ENCODE measurements at regions not wholly inside any gene's neighbourhood (a gene's known extent, or its start where the extent isn't known, plus 50 kb on each side); places are given as distances from the start of the nearest gene placed in this dataset.

DNA sequence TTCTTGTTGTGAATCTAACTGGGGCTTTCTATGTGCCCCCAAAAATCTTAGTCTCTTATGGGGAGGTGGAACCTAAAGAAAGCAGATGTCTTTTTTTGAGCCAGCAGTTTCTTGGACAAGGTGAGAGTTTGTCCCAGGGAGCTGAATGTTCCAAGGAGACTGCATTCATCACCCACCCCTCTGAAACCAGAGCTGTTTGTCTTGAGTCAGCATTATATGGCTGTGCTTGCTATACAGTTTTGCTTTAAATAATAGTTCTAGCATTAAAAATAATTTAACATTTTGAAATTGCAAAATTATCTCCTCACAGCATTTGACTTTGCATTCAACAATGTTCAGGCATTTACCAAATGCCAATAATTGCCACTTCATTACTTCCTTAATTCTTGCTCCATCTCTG lies 813.3 kb downstream of the BCL11B start:
- DNase-seq, result no peak

- DNase-seq, result no peak
Measured at GRCh38 chr14:98462908-98463307, 809.1 kb downstream of the BCL11B start.

- DNase-seq, result no peak
Measured at GRCh38 chr14:98466807-98467206, 805.2 kb downstream of the BCL11B start.

GRCh38 chr14:98470663-98471062 lies 801.3 kb downstream of the BCL11B start:
- DNase-seq, result no peak

DNA sequence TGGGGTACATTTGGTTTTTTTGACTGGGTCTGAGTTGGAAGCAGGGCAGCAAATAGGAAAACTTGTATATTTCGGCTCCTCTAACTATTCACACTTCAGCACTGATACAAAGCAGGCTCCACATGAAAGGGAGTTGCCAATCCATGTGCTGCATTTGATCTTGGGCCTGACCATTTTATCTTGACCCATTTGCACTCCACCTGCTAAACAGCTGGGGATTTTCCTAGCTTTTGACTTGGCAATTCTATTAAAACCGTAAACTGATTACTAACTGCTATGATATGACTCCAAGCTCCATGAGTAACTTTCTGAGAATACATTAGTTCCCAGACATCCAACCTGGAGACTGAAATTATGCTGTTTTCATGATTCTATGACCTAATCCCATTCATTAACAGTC lies 797.1 kb downstream of the BCL11B start:
- no peak for DNase-seq

DNA sequence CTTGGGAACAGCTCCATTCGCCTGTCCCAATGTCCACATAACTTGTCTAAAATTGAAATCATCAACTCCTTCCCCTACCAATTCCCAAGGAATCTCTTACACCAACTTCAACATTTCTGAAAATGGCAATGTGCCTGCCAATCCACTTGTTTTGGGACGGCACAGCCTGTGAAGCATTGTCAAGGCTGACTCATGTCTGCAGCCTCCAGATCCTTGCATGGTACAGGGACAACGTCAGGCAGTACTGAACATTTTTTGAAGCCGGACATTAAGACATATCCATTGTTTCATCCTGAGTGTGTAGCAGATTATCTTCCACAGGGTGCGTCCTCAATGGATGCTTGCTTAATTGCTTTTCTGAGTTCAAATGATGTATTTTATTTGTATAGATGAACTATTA lies 794.1 kb downstream of the BCL11B start:
- DNase-seq, result no peak

GRCh38 chr14:98489115-98489514 lies 782.9 kb downstream of the BCL11B start:
- no peak for DNase-seq

- DNase-seq, result no peak
Measured at GRCh38 chr14:98494582-98494981, 777.4 kb downstream of the BCL11B start.

- DNase-seq, result no peak
Measured at GRCh38 chr14:98498019-98498885, 773.7 kb downstream of the BCL11B start.

DNA sequence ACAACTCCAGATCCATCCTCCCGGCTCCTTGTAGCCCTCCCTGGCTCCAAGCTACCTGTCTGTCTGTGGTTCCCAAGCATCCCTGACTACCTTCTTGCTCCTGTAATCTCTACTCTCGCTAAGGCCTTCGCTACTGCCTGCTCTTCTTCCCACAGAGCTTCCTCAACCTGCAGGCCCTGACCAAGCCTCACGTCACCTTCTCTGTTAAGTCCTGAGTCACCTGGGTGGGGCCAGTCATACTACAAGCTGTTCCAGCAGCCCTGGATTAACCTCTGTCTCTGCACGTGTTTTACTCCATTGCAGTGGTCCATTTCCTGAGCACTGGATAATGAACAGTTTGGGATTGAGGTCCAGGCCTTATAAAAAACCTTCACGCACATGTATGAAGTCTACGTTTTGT lies 770.7 kb downstream of the BCL11B start:
- no peak for DNase-seq

DNA sequence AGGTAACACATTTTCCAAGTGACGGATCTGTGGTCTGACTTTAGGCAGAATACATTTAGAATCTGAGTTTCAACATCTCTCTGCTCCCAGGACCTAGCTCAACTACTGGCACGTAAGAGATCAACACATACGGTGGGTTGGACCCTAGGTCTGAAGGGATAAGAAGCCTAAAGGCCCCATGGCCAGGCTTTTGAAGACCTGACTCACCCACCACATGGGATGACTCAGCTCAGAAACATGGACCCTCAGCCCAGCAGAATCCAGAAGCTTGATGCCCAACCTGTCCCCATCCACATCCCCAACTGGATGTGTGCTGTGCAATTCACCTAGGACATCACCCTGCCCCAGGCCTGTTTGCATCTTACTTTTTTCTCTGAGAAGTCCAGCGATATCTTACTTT lies 770.2 kb downstream of the BCL11B start:
- DNase-seq, result no peak

DNA sequence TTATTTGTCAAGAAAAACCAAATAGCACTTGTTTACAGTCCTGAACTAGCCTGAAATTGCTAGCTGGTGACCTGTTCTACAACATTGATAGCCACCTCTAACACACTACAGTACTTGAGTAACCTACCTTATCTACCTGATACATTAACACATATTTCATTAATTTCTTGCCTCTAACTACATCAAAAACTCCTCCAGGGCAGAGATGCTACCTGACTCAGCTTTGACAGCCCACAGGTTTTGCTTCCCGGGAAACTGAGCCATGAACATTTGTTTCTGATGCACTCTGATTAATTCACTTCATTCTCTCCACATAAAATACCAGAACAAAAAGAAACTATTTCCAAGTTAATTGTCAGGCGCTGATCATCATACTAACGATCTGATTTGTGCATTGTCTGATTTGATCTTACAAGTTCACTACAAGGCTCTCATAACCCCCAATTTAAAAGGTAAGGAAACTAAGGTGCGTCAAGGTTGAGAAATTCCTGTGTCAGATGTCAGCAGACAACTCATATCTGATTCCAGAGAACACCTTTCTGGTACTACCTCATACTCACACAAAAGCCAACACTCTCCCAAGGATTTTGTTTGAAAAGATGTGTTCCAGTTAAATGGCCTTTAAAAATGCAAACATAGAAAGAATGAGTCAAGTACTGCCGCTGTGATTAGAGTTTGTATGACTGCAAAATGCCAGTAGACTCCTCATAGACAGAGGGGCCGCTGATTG lies 768.7 kb downstream of the BCL11B start:
- DNase-seq, result no peak

- DNase-seq, result no peak
Measured at GRCh38 chr14:98507264-98507663, 764.7 kb downstream of the BCL11B start.

DNA sequence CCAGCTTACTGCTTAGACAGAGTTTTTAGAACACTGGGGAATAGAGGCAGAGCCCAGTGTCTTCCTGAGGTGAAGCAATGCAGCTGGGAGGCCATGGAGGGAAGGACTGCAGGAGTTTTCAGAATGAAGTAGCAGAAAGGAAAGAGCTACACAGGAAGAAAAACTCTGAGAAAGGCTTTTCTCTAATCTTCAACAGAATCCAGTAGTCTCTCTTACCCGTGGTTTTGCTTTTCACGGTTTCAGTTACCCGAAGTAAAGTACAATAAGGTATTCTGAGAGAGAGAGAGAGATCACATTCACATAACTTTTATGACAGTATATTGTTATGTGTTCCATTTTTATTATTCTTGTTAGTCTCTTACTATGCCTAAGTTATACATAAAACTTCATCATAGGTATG lies 761.6 kb downstream of the BCL11B start:
- no peak for DNase-seq

DNA sequence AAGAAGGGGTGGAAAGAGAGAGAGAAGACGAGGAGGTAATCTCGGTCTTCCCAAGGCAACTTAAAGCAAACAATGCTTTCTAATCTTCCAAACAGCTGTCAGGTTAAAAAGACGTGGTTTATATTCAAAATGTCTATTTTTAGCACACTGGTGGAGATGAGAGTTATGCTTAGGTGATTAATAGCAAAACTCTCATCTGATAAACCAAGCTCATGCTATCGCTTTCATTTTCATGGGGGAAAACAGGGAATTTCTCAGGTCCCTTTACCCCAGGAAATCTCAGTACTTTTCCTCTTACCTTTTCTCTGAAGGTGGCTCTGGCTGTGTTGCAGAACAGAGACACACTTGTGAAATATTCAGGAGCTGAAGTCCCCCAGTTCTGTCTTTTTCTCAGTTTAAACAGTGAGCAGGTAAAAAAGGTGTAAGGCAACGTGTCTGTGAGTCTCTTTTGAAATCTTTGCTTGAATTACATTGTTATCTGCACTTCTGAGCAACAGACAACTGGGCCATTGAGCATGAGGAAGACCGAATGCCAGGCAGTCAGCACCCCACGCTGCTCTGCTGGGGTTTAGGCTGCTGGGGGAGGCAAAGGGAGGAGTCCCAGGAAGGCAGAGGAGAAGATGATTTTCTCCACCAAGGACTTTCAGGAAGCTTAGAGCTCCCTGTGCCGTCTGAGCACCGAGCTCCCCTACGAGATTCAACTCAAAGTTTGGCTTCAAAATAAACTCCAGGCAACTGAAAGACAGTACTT lies 759.3 kb downstream of the BCL11B start:
- DNase-seq, result no peak

DNA sequence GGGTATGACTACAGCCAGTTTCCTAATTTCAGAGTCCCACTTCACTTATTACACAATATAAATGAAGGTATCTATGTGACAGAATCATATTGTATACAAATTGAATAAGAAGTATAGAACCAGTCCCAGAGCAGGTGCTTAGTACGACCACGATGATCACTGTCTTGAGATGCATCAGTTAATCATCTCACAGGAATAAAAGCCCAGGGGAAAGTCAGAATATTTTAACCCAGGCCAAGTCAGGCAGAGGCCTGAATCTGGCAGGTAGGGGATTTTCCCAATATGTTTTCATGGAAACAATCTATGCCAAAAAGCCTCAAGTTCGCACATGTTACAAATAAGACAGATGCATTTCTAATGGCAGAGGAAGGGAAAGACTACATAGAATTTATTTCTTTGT lies 758.4 kb downstream of the BCL11B start:
- DNase-seq, result no peak

GRCh38 chr14:98514016-98514415 lies 758.0 kb downstream of the BCL11B start:
- DNase-seq, result no peak

GRCh38 chr14:98536256-98536655 lies 735.7 kb downstream of the BCL11B start:
- no peak for DNase-seq

GRCh38 chr14:98542316-98542715 lies 729.7 kb downstream of the BCL11B start:
- no peak for DNase-seq

DNA sequence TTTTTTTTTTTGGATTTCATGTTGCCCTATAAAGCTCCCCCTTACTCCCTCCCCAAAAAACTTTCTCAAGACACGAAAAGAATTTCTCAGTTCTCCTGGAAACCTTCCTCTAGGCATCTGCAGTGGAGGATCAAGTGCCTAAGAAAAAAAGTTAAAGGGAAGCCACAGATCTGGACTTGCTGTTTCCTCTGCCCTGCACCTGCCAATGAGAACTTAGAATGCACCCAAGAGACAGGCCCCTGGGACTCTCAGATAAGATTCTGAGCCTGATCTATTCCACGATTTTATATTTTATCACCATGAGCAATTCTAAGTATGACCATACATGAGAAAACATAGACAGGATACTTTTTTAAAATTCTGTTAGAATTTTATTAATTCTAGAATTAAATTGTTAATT lies 728.9 kb downstream of the BCL11B start:
- DNase-seq, result no peak

GRCh38 chr14:98544174-98544573 lies 727.8 kb downstream of the BCL11B start:
- DNase-seq, result no peak

DNA sequence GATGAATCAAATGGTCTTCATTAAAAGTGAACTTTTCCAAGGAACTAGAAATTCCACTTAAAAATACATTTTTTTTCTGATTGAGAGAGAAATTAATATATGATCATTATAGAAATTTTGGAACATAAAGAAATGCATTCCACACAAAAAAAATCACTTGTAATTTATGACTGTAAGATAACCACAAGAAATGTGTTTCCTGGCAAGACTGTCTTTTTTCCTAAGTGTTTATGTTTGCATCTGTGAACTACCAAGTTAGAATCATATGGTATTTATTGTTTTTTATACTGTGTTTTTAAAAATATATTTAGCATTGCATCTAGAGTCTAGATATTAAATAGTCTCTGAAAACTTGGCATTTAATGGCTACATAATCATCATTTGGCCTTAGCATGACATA lies 726.8 kb downstream of the BCL11B start:
- DNase-seq, result no peak

- no peak for DNase-seq
Measured at GRCh38 chr14:98548071-98548686, 723.8 kb downstream of the BCL11B start.
